C4-2B (cell line): ENCODE measurements at regions not wholly inside any gene's neighbourhood (a gene's known extent, or its start where the extent isn't known, plus 50 kb on each side); places are given as distances from the start of the nearest gene placed in this dataset.
"Not testable (repeated sequence)": the region's sequence is repeated elsewhere in the genome, so short reads cannot be mapped to it uniquely, and the experiment has no call there.

Experiments
- H3K27ac ChIP-seq: fragments of 450-650 bp; 2 replicates; pipeline ENCODE4 v1.5.1; 2017
- ZFX ChIP-seq: fragments of 450-650 bp; IDR thresholded peaks from 2 replicates; pipeline ENCODE4 v1.6.1; 2017
- TF ChIP-seq, protein P1 (sequence below): fragments of 450-650 bp; conservative IDR thresholded peaks from 2 replicates; pipeline ENCODE4 v1.5.1; 2017; ENCODE audit warnings: mild to moderate bottlenecking

DNA sequence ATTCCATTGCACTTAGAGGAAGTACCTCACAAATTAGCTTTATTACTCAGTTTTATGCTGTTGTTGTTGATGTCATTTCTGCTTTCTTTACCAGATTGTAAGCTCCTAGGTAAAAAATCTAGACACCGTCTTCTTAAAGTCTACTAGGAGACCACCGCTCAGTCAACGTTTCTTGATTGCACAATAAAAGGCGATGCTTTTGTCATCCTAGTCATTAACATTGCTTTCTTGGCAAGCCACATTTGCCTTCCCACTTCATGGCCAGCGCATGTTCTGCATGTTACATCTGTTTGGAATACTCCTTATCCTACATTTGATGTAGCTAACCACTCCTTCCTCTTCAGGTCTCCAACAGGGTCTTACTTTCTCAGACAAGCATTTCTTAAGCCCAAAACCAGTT, 464.0 kb upstream of the TUSC1 start:
- TF ChIP-seq, protein P1, sequence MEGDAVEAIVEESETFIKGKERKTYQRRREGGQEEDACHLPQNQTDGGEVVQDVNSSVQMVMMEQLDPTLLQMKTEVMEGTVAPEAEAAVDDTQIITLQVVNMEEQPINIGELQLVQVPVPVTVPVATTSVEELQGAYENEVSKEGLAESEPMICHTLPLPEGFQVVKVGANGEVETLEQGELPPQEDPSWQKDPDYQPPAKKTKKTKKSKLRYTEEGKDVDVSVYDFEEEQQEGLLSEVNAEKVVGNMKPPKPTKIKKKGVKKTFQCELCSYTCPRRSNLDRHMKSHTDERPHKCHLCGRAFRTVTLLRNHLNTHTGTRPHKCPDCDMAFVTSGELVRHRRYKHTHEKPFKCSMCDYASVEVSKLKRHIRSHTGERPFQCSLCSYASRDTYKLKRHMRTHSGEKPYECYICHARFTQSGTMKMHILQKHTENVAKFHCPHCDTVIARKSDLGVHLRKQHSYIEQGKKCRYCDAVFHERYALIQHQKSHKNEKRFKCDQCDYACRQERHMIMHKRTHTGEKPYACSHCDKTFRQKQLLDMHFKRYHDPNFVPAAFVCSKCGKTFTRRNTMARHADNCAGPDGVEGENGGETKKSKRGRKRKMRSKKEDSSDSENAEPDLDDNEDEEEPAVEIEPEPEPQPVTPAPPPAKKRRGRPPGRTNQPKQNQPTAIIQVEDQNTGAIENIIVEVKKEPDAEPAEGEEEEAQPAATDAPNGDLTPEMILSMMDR: no peak
- TF ChIP-seq ZFX: no peak

DNA sequence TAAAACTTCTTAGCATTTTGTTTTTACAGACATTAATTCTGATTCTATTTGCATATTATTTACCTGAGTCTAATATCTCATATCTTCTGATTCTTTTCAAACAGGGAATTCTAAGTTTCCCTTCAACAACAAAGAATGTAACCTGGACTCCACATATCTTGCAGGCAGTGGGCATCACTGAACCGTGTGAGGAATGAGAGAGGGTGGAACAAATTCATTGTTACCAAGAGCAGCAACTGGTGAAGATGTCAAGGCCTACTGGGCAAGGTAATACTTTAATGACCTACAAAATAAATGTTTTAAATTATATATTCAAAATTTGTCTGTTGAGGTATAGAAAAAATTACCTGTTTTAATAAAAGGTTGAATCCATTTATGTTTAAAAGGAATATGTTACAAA, 455.3 kb upstream of the TUSC1 start:
- H3K27ac ChIP-seq: no peak overlapping the region
- no peak for TF ChIP-seq ZFX
- TF ChIP-seq, protein P1: no peak

More for the DNA sequence above, 464.0 kb upstream of the TUSC1 start:
- no peak overlapping the region for H3K27ac ChIP-seq

DNA sequence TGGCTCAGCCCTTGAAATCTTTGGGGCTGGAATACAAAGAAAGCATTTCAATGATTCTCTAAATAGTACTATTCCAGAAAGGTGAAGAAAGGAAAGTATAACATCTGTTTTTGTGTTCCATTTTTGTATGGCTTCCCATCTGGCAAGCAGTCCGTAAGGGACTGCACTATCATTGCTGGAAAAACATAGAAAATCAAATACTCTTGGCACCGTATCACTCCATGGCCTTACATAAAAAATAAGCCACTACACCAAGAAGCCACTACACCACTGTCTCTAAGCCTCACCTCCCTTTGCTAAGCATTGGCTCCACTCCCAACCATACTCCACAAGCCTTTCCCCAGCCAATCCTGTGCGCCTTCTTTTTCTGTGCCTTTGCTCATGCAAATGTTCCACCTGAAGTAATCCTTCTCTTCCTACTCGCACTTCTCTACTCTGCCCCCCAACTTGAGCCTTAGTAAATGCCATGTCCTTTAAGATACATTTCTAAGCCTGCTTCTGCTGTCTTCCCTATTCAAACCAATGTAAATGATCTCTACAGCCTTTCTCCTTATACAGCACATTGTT, 454.6 kb upstream of the TUSC1 start:
- no peak overlapping the region for H3K27ac ChIP-seq
- TF ChIP-seq ZFX: no peak
- TF ChIP-seq, protein P1: no peak

DNA sequence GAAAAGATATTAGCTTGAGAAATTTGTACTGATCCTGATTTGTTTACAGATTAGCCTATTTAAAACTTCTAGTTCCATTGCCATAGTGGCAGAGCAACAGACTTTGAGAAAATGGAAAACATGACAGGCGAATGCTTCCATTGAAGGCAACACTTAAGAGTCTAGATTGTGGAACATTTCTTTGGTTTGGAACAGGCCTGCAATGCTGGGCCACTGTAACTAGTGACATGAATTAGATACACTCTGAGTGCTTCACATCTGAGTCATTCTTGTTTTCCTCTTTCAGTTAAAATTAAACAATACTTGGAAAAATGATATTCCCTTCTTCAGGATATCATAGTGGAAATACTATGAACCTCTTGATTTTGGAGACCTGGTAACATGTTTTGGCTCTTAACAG, 453.6 kb upstream of the TUSC1 start:
- TF ChIP-seq, protein P1: no peak
- TF ChIP-seq ZFX: no peak
- H3K27ac ChIP-seq: no peak overlapping the region

DNA sequence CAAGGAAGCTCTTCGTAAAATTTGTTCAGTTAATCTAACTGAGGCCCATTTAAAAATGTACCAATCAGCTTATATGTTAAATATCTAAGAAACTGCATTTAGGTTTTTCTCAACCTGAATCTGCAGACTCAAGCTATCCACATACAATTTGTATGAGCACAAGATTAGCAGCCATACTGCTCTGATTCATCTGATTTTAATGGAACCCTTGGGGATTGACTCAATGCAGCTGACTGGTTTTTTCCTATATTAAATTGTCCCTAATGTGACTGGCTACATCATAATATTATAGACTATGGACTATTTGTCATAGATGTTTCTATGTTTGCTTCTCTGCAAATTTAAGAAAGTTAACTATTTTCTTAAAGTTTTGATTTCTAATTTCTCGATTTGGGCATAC, 451.0 kb upstream of the TUSC1 start:
- TF ChIP-seq, protein P1: no peak
- TF ChIP-seq ZFX: no peak
- no peak overlapping the region for H3K27ac ChIP-seq

DNA sequence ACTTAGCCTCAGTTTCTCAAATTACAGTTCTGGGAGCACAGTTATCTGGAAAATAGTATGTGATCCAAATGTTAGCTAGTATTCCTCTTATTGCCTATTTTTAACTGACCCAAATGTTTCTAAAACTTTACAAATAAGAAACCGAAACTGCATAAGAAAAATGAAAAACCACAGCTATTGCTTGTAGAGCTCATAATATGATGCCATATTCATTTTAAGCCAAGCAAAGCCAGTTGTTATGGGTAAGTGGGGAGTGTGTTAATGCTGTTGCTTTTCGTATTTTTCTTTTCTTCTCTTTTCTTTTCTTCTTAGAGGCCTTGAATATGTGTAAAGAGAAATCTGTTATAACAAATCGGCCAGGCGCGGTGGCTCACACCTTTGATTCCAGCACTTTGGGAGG, 447.4 kb upstream of the TUSC1 start:
- no peak overlapping the region for H3K27ac ChIP-seq
- TF ChIP-seq, protein P1: no peak
- no peak for TF ChIP-seq ZFX

DNA sequence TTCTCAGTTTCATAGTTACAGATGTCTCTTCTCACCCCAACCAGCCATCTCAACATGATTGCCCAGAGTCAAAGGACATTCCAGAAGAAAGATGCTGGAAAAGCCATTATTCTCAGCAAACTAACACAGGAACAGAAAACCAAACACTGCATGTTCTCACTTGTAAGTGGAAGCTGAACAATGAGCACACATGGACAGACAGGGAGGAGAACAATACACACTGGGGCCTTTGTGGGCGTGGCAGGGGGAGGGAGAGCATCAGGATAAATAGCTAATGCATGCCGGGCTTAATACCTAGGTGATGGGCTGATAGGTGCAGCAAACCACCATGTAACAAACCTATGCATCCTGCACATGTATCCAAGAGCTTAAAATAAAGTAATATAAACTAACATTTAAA, 437.8 kb upstream of the TUSC1 start:
- H3K27ac ChIP-seq: not testable (repeated sequence)

DNA sequence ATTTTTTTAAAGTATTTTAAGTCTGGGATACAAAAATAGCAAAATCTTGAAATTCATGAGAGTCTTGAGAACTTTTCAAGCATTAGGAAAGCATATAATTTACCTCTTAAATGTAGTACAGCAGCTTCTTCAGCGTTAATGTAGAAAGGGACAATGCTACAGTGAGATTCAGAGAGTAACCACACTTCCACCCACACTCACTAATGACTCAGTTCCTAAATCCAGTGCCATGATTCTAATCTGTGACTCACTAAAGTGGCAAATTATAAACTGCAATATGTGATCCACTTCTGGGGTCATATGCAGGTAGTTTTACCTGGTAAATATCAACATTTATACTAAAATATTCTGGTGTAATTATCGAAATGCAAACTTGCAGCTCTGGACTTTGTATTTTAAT, 434.5 kb upstream of the TUSC1 start:
- H3K27ac ChIP-seq: no peak overlapping the region
- TF ChIP-seq, protein P1: no peak
- TF ChIP-seq ZFX: no peak
